Naive thymus-derived CD4-positive, alpha-beta T cell (primary cell): ENCODE measurements at regions not wholly inside any gene's neighbourhood (a gene's known extent, or its start where the extent isn't known, plus 50 kb on each side); places are given as distances from the start of the nearest gene placed in this dataset.

Experiments used
- ATAC-seq: fragments of 150-1000 bp; cut with Tn5 transposase; 2 replicates; pipeline ENCODE4 v1.10.0; 2021; ENCODE audit warnings: mild to moderate bottlenecking, moderate library complexity
- CTCF ChIA-PET: fragments of 350-600 bp; sonication (Branson Sonifier 250); formaldehyde crosslinking; loops from one replicate; lab custom pipeline; 2021; ENCODE audit warnings: antibody characterized with exemption; lab: Charles Lee
- POLR2A ChIA-PET: fragments of 350-600 bp; sonication (Branson Sonifier 250); formaldehyde crosslinking; loops from one replicate; lab custom pipeline; 2021; ENCODE audit warnings: antibody characterized with exemption, inconsistent platforms; lab: Charles Lee
- DNase-seq, 9 donors: peaks; one replicate each; pipeline versions ENCODE4 v3.0.0 to v3.0.0-alpha.2; 2020 to 2022; ENCODE audit warnings: mixed read lengths in 1 of 9
- H3K27ac ChIP-seq: one replicate; pipeline ENCODE4 v1.7.0; 2013; ENCODE audit warnings: mild to moderate bottlenecking, low read depth, low read length, moderate library complexity
- H3K27me3 ChIP-seq, 2 donors: one replicate each; pipeline ENCODE4 v1.7.0; 2013; ENCODE audit warnings: low read length in 2 of 2, mild to moderate bottlenecking in 2 of 2, moderate library complexity in 2 of 2; ENCODE audit not compliant: control insufficient read depth in 2 of 2, insufficient read depth in 2 of 2
- H3K36me3 ChIP-seq, 3 experiments: 1 replicate in 2 of 3; 2 replicates in 1 of 3; pipeline ENCODE4 v1.7.0; 2013; ENCODE audit warnings: low read length in 3 of 3, mild to moderate bottlenecking in 3 of 3, moderate library complexity in 1 of 3; ENCODE audit not compliant: insufficient read depth in 3 of 3, control insufficient read depth in 2 of 3
- H3K4me1 ChIP-seq, 2 donors: one replicate each; pipeline ENCODE4 v1.7.0; 2013; ENCODE audit warnings: low read length in 2 of 2, mild to moderate bottlenecking in 2 of 2, moderate library complexity in 1 of 2; ENCODE audit not compliant: control insufficient read depth in 2 of 2, insufficient read depth in 2 of 2
- H3K4me3 ChIP-seq: 2 replicates; pipeline ENCODE4 v1.7.0; 2013; ENCODE audit warnings: mild to moderate bottlenecking, low read length
- H3K9me3 ChIP-seq, 3 experiments: 1 replicate in 2 of 3; 2 replicates in 1 of 3; pipeline ENCODE4 v1.7.0; 2013; ENCODE audit warnings: low read length in 3 of 3; ENCODE audit not compliant: control insufficient read depth in 2 of 3
- H3K27ac Mint-ChIP-seq, 9 donors: one replicate each; pipeline ENCODE4 v1.8.0; 2020 to 2022; ENCODE audit warnings: mixed read lengths in 9 of 9, mild to moderate bottlenecking in 8 of 9, moderate library complexity in 5 of 9, inconsistent platforms in 2 of 9
- H3K27me3 Mint-ChIP-seq, 5 donors: one replicate each; pipeline ENCODE4 v1.8.0; 2021 to 2022; ENCODE audit warnings: mixed read lengths in 5 of 5, mild to moderate bottlenecking in 1 of 5
- H3K36me3 Mint-ChIP-seq, 5 donors: one replicate each; pipeline ENCODE4 v1.8.0; 2020 to 2022; ENCODE audit warnings: mixed read lengths in 5 of 5, mild to moderate bottlenecking in 3 of 5, inconsistent platforms in 1 of 5
- H3K4me1 Mint-ChIP-seq, 7 donors: one replicate each; pipeline ENCODE4 v1.8.0; 2020 to 2022; ENCODE audit warnings: mixed read lengths in 7 of 7, mild to moderate bottlenecking in 3 of 7, inconsistent platforms in 1 of 7
- H3K4me3 Mint-ChIP-seq, 10 donors: one replicate each; pipeline ENCODE4 v1.8.0; 2020 to 2022; ENCODE audit warnings: mild to moderate bottlenecking in 10 of 10, mixed read lengths in 10 of 10, moderate library complexity in 6 of 10, inconsistent platforms in 2 of 10
- H3K9me3 Mint-ChIP-seq, 11 donors: one replicate each; pipeline ENCODE4 v1.8.0; 2020 to 2022; ENCODE audit warnings: mixed read lengths in 11 of 11, mild to moderate bottlenecking in 4 of 11, inconsistent platforms in 1 of 11, moderate library complexity in 1 of 11
- intact Hi-C, 2 donors: fragments of 100-400 bp; cut with micrococcal nuclease; formaldehyde crosslinking; loops; one replicate each; pipeline ENCODE4 v1.15.1; 2023

GRCh38 chr20:11520596-11520995 lies 397.1 kb upstream of the BTBD3 start:
- no peak overlapping the region for H3K4me3 ChIP-seq
- DNase-seq (no peak), ATAC-seq (no peak)
- H3K27me3 Mint-ChIP-seq, result no peaks in the 10 kb centered on the region
- no peaks in the 10 kb centered on the region for H3K27me3 ChIP-seq
- H3K4me3 Mint-ChIP-seq, result no peak overlapping the region
- CTCF ChIA-PET, result no interaction called here
- POLR2A ChIA-PET, result no interaction called here
- H3K4me1 Mint-ChIP-seq, result peaks cover 0 to 2% (median 0%) of the 10 kb centered on the region in 7 donors
- H3K36me3 Mint-ChIP-seq, result no peaks in the 10 kb centered on the region
- H3K36me3 ChIP-seq, result no peaks in the 10 kb centered on the region
- H3K9me3 Mint-ChIP-seq, result peaks cover 2 to 23% (median 13%) of the 10 kb centered on the region in 11 donors
- intact Hi-C loops, result no loop called here
- no peaks in the 10 kb centered on the region for H3K9me3 ChIP-seq
- H3K4me1 ChIP-seq, result no peaks in the 10 kb centered on the region
- H3K27ac Mint-ChIP-seq, result no peak overlapping the region
- no peak overlapping the region for H3K27ac ChIP-seq

DNA sequence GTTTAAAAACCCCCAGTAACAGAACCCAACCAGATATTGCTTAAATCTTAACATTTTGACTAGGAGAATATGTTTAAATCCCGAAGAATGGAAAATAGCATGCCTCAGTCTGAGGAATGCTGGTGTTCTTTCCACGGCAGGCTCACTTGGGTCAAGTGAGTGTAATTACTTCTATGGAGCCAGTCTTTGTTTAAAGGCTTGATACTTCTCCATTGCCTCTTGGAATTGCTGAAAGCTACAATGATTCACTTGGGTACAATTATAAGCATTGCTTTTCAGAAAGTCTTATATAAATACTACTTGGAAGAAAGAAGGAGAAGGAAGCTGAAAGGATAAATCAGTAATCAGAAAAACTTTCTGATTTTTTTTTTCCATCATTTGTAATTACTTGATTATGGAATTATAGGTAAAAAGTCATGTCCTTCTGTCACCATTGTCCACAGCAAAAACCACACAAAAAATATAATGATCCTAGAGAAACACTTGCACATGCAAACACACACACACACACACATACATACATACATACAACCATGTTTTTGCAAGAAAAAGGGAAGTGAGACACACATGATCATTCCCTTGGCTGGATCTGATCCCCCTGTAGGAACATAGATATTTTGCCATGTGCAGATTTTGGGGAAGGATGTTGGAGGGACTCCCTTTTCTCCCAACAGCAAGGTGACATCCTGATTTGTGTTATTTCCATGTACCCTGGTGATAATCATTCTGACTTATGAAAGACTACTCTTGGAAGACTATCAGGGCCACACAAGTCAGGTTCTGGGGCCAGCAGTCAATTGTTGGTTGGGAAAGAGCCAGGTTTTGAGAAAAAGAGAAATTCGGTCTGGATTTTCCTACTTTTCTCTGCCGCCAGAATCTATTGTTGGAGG lies 396.0 kb upstream of the BTBD3 start:
- no peak overlapping the region for H3K27ac ChIP-seq
- peaks cover 0 to 2% (median 0%) of the 10 kb centered on the region in 7 donors for H3K4me1 Mint-ChIP-seq
- peaks cover 2 to 26% (median 13%) of the 10 kb centered on the region in 11 donors for H3K9me3 Mint-ChIP-seq
- H3K36me3 Mint-ChIP-seq, result no peaks in the 10 kb centered on the region
- no peak for ATAC-seq
- H3K4me3 Mint-ChIP-seq, result no peak overlapping the region
- H3K27me3 ChIP-seq, result no peaks in the 10 kb centered on the region
- DNase-seq, result no peak
- no peak overlapping the region for H3K27ac Mint-ChIP-seq
- POLR2A ChIA-PET, result no interaction called here
- no peaks in the 10 kb centered on the region for H3K36me3 ChIP-seq
- no peaks in the 10 kb centered on the region for H3K9me3 ChIP-seq
- CTCF ChIA-PET, result no interaction called here
- no peak overlapping the region for H3K4me3 ChIP-seq
- H3K4me1 ChIP-seq, result no peaks in the 10 kb centered on the region
- intact Hi-C loops, result no loop called here
- H3K27me3 Mint-ChIP-seq, result no peaks in the 10 kb centered on the region

- H3K36me3 Mint-ChIP-seq, result no peaks in the 10 kb centered on the region
- no peaks in the 10 kb centered on the region for H3K27me3 Mint-ChIP-seq
- intact Hi-C loops, result no loop called here
- H3K4me3 Mint-ChIP-seq, result no peak overlapping the region
- peaks cover 0 to 2% (median 0%) of the 10 kb centered on the region in 7 donors for H3K4me1 Mint-ChIP-seq
- Histone ChIP-seq H3K4me1 (no peaks in the 10 kb centered on the region), H3K27me3 (no peaks in the 10 kb centered on the region), H3K36me3 (no peaks in the 10 kb centered on the region), H3K27ac (no peak overlapping the region), H3K9me3 (no peaks in the 10 kb centered on the region), H3K4me3 (no peak overlapping the region)
- ChIA-PET POLR2A (no interaction called here), CTCF (no interaction called here)
- no peak for DNase-seq
- no peak for ATAC-seq
- H3K27ac Mint-ChIP-seq, result no peak overlapping the region
- H3K9me3 Mint-ChIP-seq, result peaks cover 2 to 29% (median 15%) of the 10 kb centered on the region in 11 donors
These were observed 395.3 kb upstream of the BTBD3 start for GRCh38 chr20:11522366-11522741.

DNA sequence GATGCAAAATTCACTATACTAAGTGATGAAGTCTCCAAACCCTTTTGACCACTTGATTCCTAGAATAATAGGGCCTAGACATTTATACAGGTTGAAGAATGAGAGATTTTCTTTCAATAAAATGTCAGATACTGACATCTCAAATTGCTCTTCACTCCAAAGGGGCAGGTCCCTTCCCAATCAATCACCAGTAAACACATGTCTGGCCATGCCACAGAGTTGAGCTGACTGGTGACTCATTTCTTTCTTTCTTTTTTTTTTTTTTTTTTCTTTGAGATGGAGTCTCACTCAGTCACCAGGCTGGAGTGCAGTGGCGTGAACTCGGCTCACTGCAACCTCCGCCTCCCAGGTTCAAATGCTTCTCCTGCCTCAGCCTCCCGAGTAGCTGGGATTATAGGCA lies 388.6 kb upstream of the BTBD3 start:
- H3K36me3 ChIP-seq, result no peaks in the 10 kb centered on the region
- H3K27me3 ChIP-seq, result no peaks in the 10 kb centered on the region
- no peak overlapping the region for H3K4me3 Mint-ChIP-seq
- H3K9me3 Mint-ChIP-seq, result peaks cover 7 to 55% (median 31%) of the 10 kb centered on the region in 11 donors
- CTCF ChIA-PET, result no interaction called here
- POLR2A ChIA-PET, result no interaction called here
- no peaks in the 10 kb centered on the region for H3K27me3 Mint-ChIP-seq
- ATAC-seq, result no peak
- no peak overlapping the region for H3K4me3 ChIP-seq
- H3K27ac ChIP-seq, result no peak overlapping the region
- H3K4me1 ChIP-seq, result no peaks in the 10 kb centered on the region
- H3K9me3 ChIP-seq, result peaks cover 0 to 7% (median 0%) of the 10 kb centered on the region in 3 experiments
- no peaks in the 10 kb centered on the region for H3K4me1 Mint-ChIP-seq
- intact Hi-C loops, result no loop called here
- no peak overlapping the region for H3K27ac Mint-ChIP-seq
- DNase-seq, result no peak
- H3K36me3 Mint-ChIP-seq, result peaks cover 0 to 4% (median 0%) of the 10 kb centered on the region in 5 donors

- CTCF ChIA-PET, result no interaction called here
- H3K27ac ChIP-seq, result no peak overlapping the region
- H3K27ac Mint-ChIP-seq, result no peak overlapping the region
- H3K9me3 ChIP-seq, result no peaks in the 10 kb centered on the region
- peaks cover 0 to 4% (median 0%) of the 10 kb centered on the region in 5 donors for H3K36me3 Mint-ChIP-seq
- no peaks in the 10 kb centered on the region for H3K27me3 Mint-ChIP-seq
- intact Hi-C loops, result no loop called here
- no peak overlapping the region for H3K4me3 ChIP-seq
- POLR2A ChIA-PET, result no interaction called here
- H3K4me1 Mint-ChIP-seq, result peaks cover 0 to 2% (median 0%) of the 10 kb centered on the region in 7 donors
- DNase-seq (no peak), ATAC-seq (no peak)
- peaks cover 0 to 10% (median 3%) of the 10 kb centered on the region in 11 donors for H3K9me3 Mint-ChIP-seq
- H3K4me1 ChIP-seq, result no peaks in the 10 kb centered on the region
- no peaks in the 10 kb centered on the region for H3K36me3 ChIP-seq
- no peak overlapping the region for H3K4me3 Mint-ChIP-seq
- H3K27me3 ChIP-seq, result no peaks in the 10 kb centered on the region
These were observed 380.7 kb upstream of the BTBD3 start for GRCh38 chr20:11537032-11537431.

GRCh38 chr20:11539450-11539849 lies 378.2 kb upstream of the BTBD3 start:
- Mint-ChIP-seq H3K4me3 (no peak overlapping the region), H3K36me3 (no peaks in the 10 kb centered on the region), H3K4me1 (peaks cover 0 to 2% (median 0%) of the 10 kb centered on the region in 7 donors), H3K27ac (no peak overlapping the region), H3K9me3 (peaks cover 0 to 5% (median 0%) of the 10 kb centered on the region in 11 donors), H3K27me3 (no peaks in the 10 kb centered on the region)
- Histone ChIP-seq H3K4me1 (no peaks in the 10 kb centered on the region), H3K27ac (no peak overlapping the region), H3K36me3 (no peaks in the 10 kb centered on the region), H3K27me3 (no peaks in the 10 kb centered on the region), H3K9me3 (no peaks in the 10 kb centered on the region), H3K4me3 (no peak overlapping the region)
- ChIA-PET CTCF (no interaction called here), POLR2A (no interaction called here)
- DNase-seq (no peak), ATAC-seq (no peak)
- intact Hi-C loops, result no loop called here

DNA sequence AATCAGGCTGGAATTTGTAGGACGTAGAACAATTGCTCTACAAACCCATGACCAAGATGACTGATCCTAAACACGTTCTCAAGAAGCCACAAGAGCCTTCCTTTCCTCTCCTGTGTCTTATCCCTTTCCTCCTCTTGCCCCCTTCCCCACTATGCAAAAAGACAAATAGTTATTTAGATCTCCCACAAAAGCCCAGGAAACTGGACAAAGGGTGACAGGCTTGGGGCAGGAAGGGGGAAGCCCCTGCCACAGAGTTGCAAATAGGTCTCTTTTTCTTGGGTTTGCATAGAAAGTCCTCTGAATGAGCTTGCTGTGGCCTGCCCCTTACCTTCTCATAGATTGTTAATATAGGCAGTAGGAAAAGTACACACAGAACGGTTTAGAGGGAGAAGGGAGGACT lies 377.1 kb upstream of the BTBD3 start:
- ChIA-PET POLR2A (no interaction called here), CTCF (no interaction called here)
- Mint-ChIP-seq H3K27ac (no peak overlapping the region), H3K36me3 (no peaks in the 10 kb centered on the region), H3K4me1 (peaks cover 0 to 2% (median 0%) of the 10 kb centered on the region in 7 donors), H3K4me3 (no peak overlapping the region), H3K27me3 (no peaks in the 10 kb centered on the region), H3K9me3 (peaks cover 0 to 4% (median 0%) of the 10 kb centered on the region in 11 donors)
- Histone ChIP-seq H3K27ac (no peak overlapping the region), H3K4me1 (no peaks in the 10 kb centered on the region), H3K27me3 (no peaks in the 10 kb centered on the region), H3K4me3 (no peak overlapping the region), H3K36me3 (no peaks in the 10 kb centered on the region), H3K9me3 (no peaks in the 10 kb centered on the region)
- intact Hi-C loops, result loop anchor here in 1 of 2 donors (5.0 kb wide), 1 partner anchor 1073 kb away; no protein-coding TSS in a partner anchor
- DNase-seq, result no peak
- ATAC-seq, result no peak
